Small intestine (tissue), 7 donors: ENCODE measurements at regions not wholly inside any gene's neighbourhood (a gene's known extent, or its start where the extent isn't known, plus 50 kb on each side); places are given as distances from the start of the nearest gene placed in this dataset.

Source experiments
- DNase-seq, 2 donors: peaks; one replicate each; pipeline versions ENCODE4 v3.0.0 to v3.0.0-alpha.2; 2013
- FAIRE-seq: peaks from 2 replicates; lab custom pipeline; 2012; peaks lifted over from hg19 to GRCh38; lab: Jason Lieb, UNC
- H3K27ac ChIP-seq, 3 donors: one replicate each; pipeline ENCODE4 v1.5.1; 2013; ENCODE audit warnings: low read length in 2 of 3, mild to moderate bottlenecking in 2 of 3, control low read depth in 1 of 3, inconsistent platforms in 1 of 3, low read depth in 1 of 3, moderate library complexity in 1 of 3
- H3K27me3 ChIP-seq, 3 donors: one replicate each; pipeline ENCODE4 v1.6.1; 2013; ENCODE audit warnings: low read length in 3 of 3, inconsistent platforms in 1 of 3; ENCODE audit not compliant: control insufficient read depth in 3 of 3, insufficient read depth in 3 of 3
- H3K36me3 ChIP-seq, 3 donors: one replicate each; pipeline ENCODE4 v1.6.1; 2013; ENCODE audit warnings: low read length in 3 of 3, inconsistent platforms in 1 of 3, low read depth in 1 of 3, mild to moderate bottlenecking in 1 of 3, moderate library complexity in 1 of 3; ENCODE audit not compliant: control insufficient read depth in 3 of 3, insufficient read depth in 2 of 3
- H3K4me1 ChIP-seq, 3 donors: one replicate each; pipeline ENCODE4 v1.6.1; 2013; ENCODE audit warnings: low read length in 2 of 3, inconsistent platforms in 1 of 3, low read depth in 1 of 3, mild to moderate bottlenecking in 1 of 3, moderate library complexity in 1 of 3; ENCODE audit not compliant: control insufficient read depth in 3 of 3, insufficient read depth in 2 of 3
- H3K4me3 ChIP-seq, 3 donors: one replicate each; pipeline ENCODE4 v1.5.1; 2013; ENCODE audit warnings: low read length in 3 of 3, control low read depth in 1 of 3, inconsistent platforms in 1 of 3, low read depth in 1 of 3, mild to moderate bottlenecking in 1 of 3, moderate library complexity in 1 of 3
- H3K9me3 ChIP-seq, 2 donors: one replicate each; pipeline ENCODE4 v1.6.1; 2013; ENCODE audit warnings: low read depth in 1 of 2, low read length in 1 of 2; ENCODE audit not compliant: control insufficient read depth in 2 of 2, insufficient read depth in 1 of 2
- WGBS, 3 donors: extraction: QIAGEN DNeasy Blood & Tissue Kit; methylation state at CpG; one replicate each; pipeline ENCODE4 v1.1.7; 2013; 5-methylcytosine and 5-hydroxymethylcytosine counted together
- donor health status: healthy with polysubstance abuse.
- donor health status: control.
- donor health status: control.
- donor health status: Bipolar disorder and iron deficiency.
- donor health status: healthy.

DNA sequence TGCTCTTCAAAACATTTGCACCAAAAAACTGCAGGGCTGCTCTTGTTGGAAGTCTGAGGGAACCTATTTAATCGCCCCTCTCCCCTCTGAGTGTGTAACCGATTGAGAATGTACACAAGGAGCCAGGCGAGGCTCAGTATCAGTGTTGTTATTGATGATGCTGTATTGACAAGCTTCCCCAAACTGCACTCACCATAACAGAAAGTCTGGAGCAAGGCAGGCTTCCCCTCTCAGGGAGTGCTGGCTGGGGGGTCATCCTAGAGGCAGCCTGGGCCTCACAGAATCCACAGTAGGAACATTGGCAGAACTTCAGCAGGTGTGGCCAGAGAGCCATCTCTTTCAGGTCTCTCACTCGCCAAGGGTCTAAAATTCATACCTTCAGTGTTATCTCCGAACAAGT lies 58.1 kb upstream of the TUNAR start:
- peaks cover 0 to 14% (median 0%) of the 10 kb centered on the region in 3 donors for H3K27me3 ChIP-seq
- H3K36me3 ChIP-seq: no peaks in the 10 kb centered on the region
- DNase-seq (no peak), FAIRE-seq (no peak)
- H3K27ac ChIP-seq: no peak overlapping the region
- no peak overlapping the region for H3K4me3 ChIP-seq
- WGBS, 3 donors: 40 to 52% (median 40%) methylated on average over 5 of the region's 5 CpGs
- H3K9me3 ChIP-seq: no peaks in the 10 kb centered on the region
- no peaks in the 10 kb centered on the region for H3K4me1 ChIP-seq

DNA sequence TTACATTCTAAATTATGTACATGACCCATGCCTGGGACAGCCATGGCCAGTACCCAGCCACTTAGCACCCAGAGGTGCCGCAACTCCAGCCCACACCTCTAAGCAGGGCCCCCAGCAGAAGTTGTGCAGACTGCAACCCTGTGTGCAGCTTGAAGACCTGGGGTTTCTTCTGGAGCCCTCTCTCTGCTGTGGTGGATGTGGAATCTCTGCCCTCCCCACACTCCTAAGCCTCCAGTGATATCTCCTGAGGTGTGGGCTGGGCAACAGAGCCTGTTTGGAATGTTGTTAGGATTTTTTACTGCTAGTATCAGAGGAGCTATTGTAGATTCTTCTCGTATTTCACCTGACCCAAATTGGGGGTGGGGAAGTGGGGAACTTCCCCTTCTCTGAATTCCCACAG lies 59.4 kb upstream of the TUNAR start:
- 36 to 55% (median 47%) methylated on average over 2 of the region's 2 CpGs for WGBS, 3 donors
- peaks cover 0 to 14% (median 0%) of the 10 kb centered on the region in 3 donors for H3K27me3 ChIP-seq
- DNase-seq (no peak), FAIRE-seq (no peak)
- no peak overlapping the region for H3K4me3 ChIP-seq
- no peak overlapping the region for H3K27ac ChIP-seq
- H3K9me3 ChIP-seq: no peaks in the 10 kb centered on the region
- H3K4me1 ChIP-seq: no peaks in the 10 kb centered on the region
- no peaks in the 10 kb centered on the region for H3K36me3 ChIP-seq

- Histone ChIP-seq H3K36me3 (no peaks in the 10 kb centered on the region), H3K27me3 (peaks cover 0 to 14% (median 0%) of the 10 kb centered on the region in 3 donors), H3K9me3 (no peaks in the 10 kb centered on the region), H3K27ac (no peak overlapping the region), H3K4me3 (no peak overlapping the region), H3K4me1 (no peaks in the 10 kb centered on the region)
- DNase-seq: no peak
- FAIRE-seq: no peak
- WGBS, 3 donors: 63 to 74% (median 72%) methylated on average over 7 of the region's 7 CpGs
These were observed 60.1 kb upstream of the TUNAR start for GRCh38 chr14:95816539-95816938.

DNA sequence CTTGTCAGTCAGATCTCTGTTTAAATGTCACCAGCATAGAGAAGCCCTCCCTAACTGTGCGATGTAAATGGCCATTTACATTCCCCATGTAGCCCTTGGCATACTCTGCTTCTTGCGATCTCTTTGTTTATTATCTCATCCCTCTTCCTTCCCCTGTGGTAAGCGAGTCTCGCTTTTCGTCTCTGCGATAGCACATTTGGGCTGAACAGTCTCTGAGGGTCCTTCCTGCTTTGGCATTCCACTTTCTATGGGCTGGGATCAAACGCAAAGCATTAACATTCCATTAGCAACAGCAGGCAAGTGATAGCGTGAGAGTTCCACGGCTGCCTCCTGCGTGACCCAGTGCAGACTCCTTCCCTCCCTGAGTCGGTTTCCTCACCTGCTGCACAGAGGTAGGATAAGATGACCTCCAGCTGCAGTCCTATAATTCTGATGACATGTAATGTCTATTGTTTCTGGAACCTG lies 61.4 kb upstream of the TUNAR start:
- peaks cover 0 to 14% (median 0%) of the 10 kb centered on the region in 3 donors for H3K27me3 ChIP-seq
- H3K27ac ChIP-seq: no peak overlapping the region
- no peak for DNase-seq
- no peaks in the 10 kb centered on the region for H3K36me3 ChIP-seq
- FAIRE-seq: no peak
- H3K9me3 ChIP-seq: no peaks in the 10 kb centered on the region
- H3K4me1 ChIP-seq: no peaks in the 10 kb centered on the region
- no peak overlapping the region for H3K4me3 ChIP-seq
- 27 to 47% (median 46%) methylated on average over 11 of the region's 11 CpGs for WGBS, 3 donors

DNA sequence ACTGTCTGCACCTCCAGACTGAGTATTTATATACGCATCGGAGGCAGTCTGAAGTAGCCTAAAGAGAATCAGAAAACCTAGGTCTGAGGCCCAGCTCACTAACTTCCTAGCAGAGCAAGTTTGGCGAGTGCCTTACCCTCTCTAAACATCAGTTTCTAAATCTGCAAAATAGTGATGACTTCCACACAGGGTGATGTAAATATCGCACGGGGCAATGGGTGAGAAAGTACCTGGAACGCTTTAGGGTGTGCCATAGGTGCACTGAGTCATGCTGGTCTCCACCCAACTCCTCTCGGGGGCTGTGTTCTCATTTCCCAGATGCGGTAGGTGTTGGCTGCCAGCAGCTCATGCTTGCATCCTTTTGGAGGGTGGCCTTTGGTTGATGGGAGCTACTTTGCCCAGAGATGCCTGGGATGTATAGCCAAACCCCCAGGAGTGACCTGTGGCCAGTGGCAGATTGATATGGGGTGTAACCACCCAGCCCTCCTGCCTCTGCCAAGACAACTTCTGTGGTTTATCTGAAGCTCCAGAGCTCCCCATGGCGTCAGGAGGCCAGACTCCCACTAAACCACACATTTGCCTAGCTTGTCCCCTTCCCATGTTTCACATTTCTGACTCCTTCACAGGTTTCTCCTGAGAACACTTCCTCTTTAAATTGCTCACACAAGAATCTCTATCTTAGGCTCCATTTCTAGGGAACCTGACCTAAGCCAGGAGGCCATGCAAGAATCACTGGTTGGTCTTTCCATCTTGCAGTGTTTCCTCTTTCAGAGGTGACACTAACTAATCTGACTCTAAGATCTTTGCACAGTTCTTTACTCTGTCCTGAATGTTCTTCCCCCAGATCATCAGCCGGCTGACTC lies 62.0 kb upstream of the TUNAR start:
- FAIRE-seq (no peak), DNase-seq (no peak)
- Histone ChIP-seq H3K9me3 (no peaks in the 10 kb centered on the region), H3K27ac (no peak overlapping the region), H3K27me3 (peaks cover 0 to 14% (median 0%) of the 10 kb centered on the region in 3 donors), H3K4me1 (no peaks in the 10 kb centered on the region), H3K4me3 (no peak overlapping the region), H3K36me3 (no peaks in the 10 kb centered on the region)
- 72 to 81% (median 79%) methylated on average over 10 of the region's 10 CpGs for WGBS, 3 donors

DNA sequence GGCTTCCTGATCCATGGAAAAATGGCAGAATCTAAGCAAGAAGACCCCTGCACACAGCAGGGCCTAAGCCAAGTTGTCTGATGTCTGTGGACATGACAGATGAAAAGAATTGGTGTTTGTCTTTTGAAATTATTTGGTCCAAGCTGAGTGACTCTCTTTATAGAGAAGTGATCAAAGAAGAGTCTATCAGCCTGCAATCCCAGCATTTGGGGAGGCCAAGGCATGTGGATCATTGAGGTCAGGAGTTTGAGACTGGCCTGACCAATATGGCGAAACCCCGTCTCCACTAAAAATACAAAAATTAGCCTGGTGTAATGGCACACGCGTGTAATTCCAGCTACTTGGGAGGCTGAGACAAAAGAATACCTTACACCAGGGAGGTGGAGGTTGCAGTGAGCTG lies 64.8 kb upstream of the TUNAR start:
- WGBS, 3 donors: 95 to 97% (median 96%) methylated on average over 4 of the region's 4 CpGs
- no peaks in the 10 kb centered on the region for H3K36me3 ChIP-seq
- no peak overlapping the region for H3K4me3 ChIP-seq
- no peak overlapping the region for H3K27ac ChIP-seq
- H3K4me1 ChIP-seq: no peaks in the 10 kb centered on the region
- peaks cover 0 to 3% of the 10 kb centered on the region in 2 donors for H3K9me3 ChIP-seq
- peaks cover 0 to 12% (median 0%) of the 10 kb centered on the region in 3 donors for H3K27me3 ChIP-seq
- no peak for DNase-seq
- no peak for FAIRE-seq

DNA sequence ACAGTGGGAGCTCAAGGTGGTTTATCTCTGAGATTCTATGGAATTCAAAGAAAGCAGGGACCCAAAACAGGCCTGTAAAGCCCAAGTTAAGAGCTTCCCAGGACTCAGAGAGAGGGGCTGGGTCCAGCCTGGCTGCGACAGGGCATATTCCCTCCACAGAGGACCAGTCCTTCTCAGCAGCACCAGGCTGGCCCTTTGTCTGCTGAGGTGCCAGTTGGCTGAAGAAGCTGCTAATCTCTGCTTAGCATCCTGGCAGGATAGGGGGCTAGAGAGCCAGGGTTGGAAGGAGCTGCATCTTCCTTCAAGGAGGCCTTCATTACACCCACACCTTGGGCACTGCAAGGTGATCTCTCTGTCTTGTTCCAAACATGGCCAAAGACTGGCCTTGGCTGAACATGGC lies 68.3 kb upstream of the TUNAR start:
- Histone ChIP-seq H3K36me3 (no peaks in the 10 kb centered on the region), H3K4me1 (no peaks in the 10 kb centered on the region), H3K27me3 (no peaks in the 10 kb centered on the region), H3K4me3 (no peak overlapping the region), H3K9me3 (peaks cover 0 to 14% of the 10 kb centered on the region in 2 donors), H3K27ac (no peak overlapping the region)
- FAIRE-seq: no peak
- DNase-seq: no peak
- 92 to 100% (median 95%) methylated on average over 1 of the region's 1 CpG for WGBS, 3 donors

GRCh38 chr14:95796788-95797187 lies 79.8 kb upstream of the TUNAR start:
- Histone ChIP-seq H3K4me1 (no peaks in the 10 kb centered on the region), H3K4me3 (no peak overlapping the region), H3K27ac (no peak overlapping the region), H3K27me3 (no peaks in the 10 kb centered on the region), H3K9me3 (no peaks in the 10 kb centered on the region), H3K36me3 (no peaks in the 10 kb centered on the region)
- DNase-seq: no peak
- 65 to 80% (median 66%) methylated on average over 5 of the region's 5 CpGs for WGBS, 3 donors
- no peak for FAIRE-seq
